ENCODE measurements at regions not wholly inside any gene's neighbourhood (a gene's known extent, or its start where the extent isn't known, plus 50 kb on each side); places are given as distances from the start of the nearest gene placed in this dataset.
"Not testable (repeated sequence)": the region's sequence is repeated elsewhere in the genome, so short reads cannot be mapped to it uniquely, and the experiment has no call there.

- intact Hi-C loops (cut with DNase I) = no loop called here
- whole genome bisulfite sequencing (ENCODE audit: insufficient coverage, low coverage, low lambda C conversion rate, missing lambda C conversion rate) = no CpG with 5 or more reads among the region's 1 CpG
Measured at GRCh38 chr12:25705261-25705660, 152.2 kb upstream of the LMNTD1 start.

GRCh38 chr12:25706646-25707045, 153.6 kb upstream of the LMNTD1 start:
- H3K36me3 ChIP-seq; H3K4me1 ChIP-seq; ATAC-seq; H3K9me3 ChIP-seq; DNase-seq; H3K27ac ChIP-seq; H3K4me3 ChIP-seq; intact Hi-C loops (cut with DNase I); H3K27me3 ChIP-seq: not testable (repeated sequence)

More at GRCh38 chr12:25705261-25705660, 152.2 kb upstream of the LMNTD1 start:
- no peaks in the 10 kb centered on the region for H3K4me1 ChIP-seq
- no peaks in the 10 kb centered on the region for H3K9me3 ChIP-seq
- H3K36me3 ChIP-seq = no peaks in the 10 kb centered on the region
- no peak overlapping the region for H3K4me3 ChIP-seq
- no peaks in the 10 kb centered on the region for H3K27me3 ChIP-seq
- no peak overlapping the region for H3K27ac ChIP-seq
- no peak for ATAC-seq
- no peak for DNase-seq
- no peak for TF ChIP-seq CTCF (IDR thresholded peaks at IDR 0.05)
- no peak for TF ChIP-seq POLR2A (IDR thresholded peaks at IDR 0.05)

- Histone ChIP-seq H3K36me3 (no peaks in the 10 kb centered on the region), H3K9me3 (no peaks in the 10 kb centered on the region), H3K27ac (no peak overlapping the region), H3K4me3 (no peak overlapping the region), H3K27me3 (no peaks in the 10 kb centered on the region), H3K4me1 (no peaks in the 10 kb centered on the region)
- ATAC-seq = no peak
- no peak for DNase-seq
- intact Hi-C loops (cut with DNase I) = no loop called here
- TF ChIP-seq POLR2A (IDR thresholded peaks at IDR 0.05) = no peak
- TF ChIP-seq CTCF (IDR thresholded peaks at IDR 0.05) = no peak
Measured at GRCh38 chr12:25707056-25707455, 154.0 kb upstream of the LMNTD1 start.

GRCh38 chr12:25708661-25709060, 155.6 kb upstream of the LMNTD1 start:
- WGBS (ENCODE audit: insufficient coverage, low coverage, low lambda C conversion rate, missing lambda C conversion rate) = 50% methylated on average over 2 of the region's 2 CpGs
- Histone ChIP-seq H3K36me3 (no peaks in the 10 kb centered on the region), H3K4me3 (no peak overlapping the region), H3K27me3 (no peaks in the 10 kb centered on the region), H3K4me1 (no peaks in the 10 kb centered on the region), H3K27ac (no peak overlapping the region), H3K9me3 (no peaks in the 10 kb centered on the region)
- ATAC-seq = no peak
- DNase-seq = no peak
- intact Hi-C loops (cut with DNase I) = no loop called here
- no peak for TF ChIP-seq POLR2A (IDR thresholded peaks at IDR 0.05)
- TF ChIP-seq CTCF (IDR thresholded peaks at IDR 0.05) = no peak

GRCh38 chr12:25710128-25710527, 157.0 kb upstream of the LMNTD1 start:
- DNase-seq (no peak), ATAC-seq (no peak)
- no peaks in the 10 kb centered on the region for H3K36me3 ChIP-seq
- intact Hi-C loops (cut with DNase I) = no loop called here
- H3K4me3 ChIP-seq = no peak overlapping the region
- WGBS (ENCODE audit: insufficient coverage, low coverage, low lambda C conversion rate, missing lambda C conversion rate) = 54% methylated on average over 2 of the region's 2 CpGs
- H3K27me3 ChIP-seq = no peaks in the 10 kb centered on the region
- TF ChIP-seq CTCF (IDR thresholded peaks at IDR 0.05) (no peak), POLR2A (IDR thresholded peaks at IDR 0.05) (no peak)
- H3K4me1 ChIP-seq = no peaks in the 10 kb centered on the region
- H3K27ac ChIP-seq = no peak overlapping the region
- H3K9me3 ChIP-seq = no peaks in the 10 kb centered on the region

- DNase-seq; H3K9me3 ChIP-seq; H3K4me3 ChIP-seq; H3K27ac ChIP-seq; ATAC-seq; H3K27me3 ChIP-seq; intact Hi-C loops (cut with DNase I); H3K4me1 ChIP-seq; H3K36me3 ChIP-seq: not testable (repeated sequence)
- 92% methylated on average over 3 of the region's 3 CpGs for WGBS (ENCODE audit: insufficient coverage, low coverage, low lambda C conversion rate, missing lambda C conversion rate)
Measured at GRCh38 chr12:25710938-25711605, 158.0 kb upstream of the LMNTD1 start.
